Frontal cortex (tissue), 3 donors: ENCODE measurements at regions not wholly inside any gene's neighbourhood (a gene's known extent, or its start where the extent isn't known, plus 50 kb on each side); places are given as distances from the start of the nearest gene placed in this dataset.

Experiments
- DNase-seq, 2 donors: peaks; one replicate each; pipeline ENCODE4 v3.0.0; 2012; ENCODE audit warnings: low spot score in 2 of 2
- FAIRE-seq: peaks from 2 replicates; lab custom pipeline; 2012; peaks lifted over from hg19 to GRCh38; lab: Jason Lieb, UNC
- donor health status: control.
- donor health status: control.
- donor health status: control.

DNA sequence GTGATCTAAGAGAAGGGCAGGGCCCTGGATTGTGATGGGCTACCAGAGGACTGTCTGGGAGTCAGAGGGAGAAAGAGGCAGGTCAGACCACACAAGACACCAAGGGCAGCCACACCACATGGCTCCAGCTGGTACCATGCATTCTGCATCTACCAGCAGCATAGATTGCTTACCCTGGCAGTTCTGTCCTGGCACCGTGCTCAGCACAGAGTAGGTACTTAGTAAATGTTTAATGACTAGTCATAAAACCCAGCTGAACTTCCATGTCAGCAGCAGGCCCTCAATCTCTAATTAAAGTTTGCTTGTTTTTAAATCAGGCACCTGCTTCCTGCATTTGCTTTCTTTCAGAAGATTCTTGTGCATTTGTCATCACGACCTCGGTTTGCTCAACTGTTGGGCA is 77.3 kb upstream of the ATP2B2 start:
- DNase-seq (no peak), FAIRE-seq (no peak)

DNA sequence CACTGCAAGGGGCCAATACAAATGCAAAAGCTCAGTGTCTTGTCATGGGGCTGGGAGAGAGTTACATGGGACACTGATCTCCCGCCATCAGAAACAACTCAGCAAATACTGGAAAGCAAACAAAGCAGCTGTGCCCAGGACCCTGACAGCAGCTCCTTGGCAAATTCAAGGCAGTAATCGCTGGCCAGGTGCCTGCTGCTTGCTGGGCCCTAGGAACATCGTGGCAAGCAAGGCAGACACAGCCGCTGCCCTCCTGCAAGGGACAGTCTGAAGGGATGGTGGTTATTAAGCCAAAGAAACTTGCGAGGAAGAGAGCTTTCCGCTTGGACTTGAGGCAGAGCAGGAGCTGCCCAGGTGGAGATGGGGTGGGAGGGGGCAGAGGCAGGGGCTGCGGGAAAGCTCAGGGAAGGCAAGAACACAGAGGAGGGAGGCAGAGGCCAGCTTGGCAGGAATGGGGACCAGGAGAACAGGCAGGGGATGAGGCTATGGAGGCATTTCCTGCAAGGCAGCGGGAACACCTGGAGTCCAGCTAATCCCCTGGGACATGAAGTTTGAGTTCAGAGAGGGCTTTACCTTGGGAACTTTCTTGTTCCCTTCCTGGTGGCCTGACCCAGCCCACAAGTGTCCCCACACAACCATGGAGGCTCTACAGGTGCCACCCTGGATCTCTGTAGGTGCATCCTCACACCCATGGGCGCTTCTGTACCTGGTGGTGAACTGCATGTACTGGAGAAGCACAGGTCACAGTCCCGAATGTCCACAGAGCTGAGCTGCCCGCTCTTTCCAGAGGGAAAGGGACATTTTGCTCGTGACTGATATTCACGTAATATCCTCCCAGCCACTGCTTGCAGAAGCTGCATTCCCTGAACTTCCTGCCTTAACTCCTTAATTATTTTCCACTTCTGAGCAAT is 78.7 kb upstream of the ATP2B2 start:
- FAIRE-seq: no peak

DNA sequence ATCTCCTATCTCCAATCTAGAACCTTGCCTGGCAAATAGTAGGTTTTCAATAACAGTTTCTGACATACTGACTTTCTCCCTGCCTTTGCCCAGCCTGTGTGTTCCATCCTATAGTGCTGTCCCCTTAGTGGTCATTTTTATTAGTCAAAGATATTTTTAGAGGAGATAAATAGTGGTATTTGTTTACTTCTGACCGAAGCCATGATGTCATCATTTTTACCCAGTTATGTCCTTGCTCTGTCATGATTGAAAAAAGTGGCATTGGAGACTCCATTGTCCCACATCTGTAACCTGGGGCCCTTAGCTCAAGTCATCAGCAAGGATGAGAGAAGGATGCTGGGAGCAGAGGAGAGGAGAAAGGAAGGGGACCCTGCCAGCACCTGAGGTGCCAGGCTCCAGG is 80.6 kb upstream of the ATP2B2 start:
- FAIRE-seq (no peak), DNase-seq (no peak)

More for the DNA sequence above, 78.7 kb upstream of the ATP2B2 start:
- no peak for DNase-seq

DNA sequence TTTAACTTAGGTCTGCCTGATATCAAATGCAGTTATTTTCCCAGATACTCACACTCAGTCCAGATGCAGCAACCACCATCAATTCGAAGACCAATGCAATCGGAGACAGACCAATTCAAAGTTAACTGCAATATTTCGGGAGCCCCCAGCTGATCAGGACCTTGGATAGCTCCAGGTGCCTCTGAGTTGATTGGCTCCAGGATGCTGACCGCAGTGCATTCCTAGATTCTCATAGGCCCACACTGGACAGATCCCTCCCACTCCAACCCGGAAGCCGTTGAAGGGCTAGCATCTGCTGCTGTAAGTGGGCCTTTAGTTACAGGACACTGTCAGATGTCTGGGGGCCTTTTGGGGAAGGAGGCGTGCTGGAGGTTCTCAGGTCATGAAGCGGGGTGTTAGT is 89.5 kb upstream of the ATP2B2 start:
- DNase-seq (no peak), FAIRE-seq (no peak)

DNA sequence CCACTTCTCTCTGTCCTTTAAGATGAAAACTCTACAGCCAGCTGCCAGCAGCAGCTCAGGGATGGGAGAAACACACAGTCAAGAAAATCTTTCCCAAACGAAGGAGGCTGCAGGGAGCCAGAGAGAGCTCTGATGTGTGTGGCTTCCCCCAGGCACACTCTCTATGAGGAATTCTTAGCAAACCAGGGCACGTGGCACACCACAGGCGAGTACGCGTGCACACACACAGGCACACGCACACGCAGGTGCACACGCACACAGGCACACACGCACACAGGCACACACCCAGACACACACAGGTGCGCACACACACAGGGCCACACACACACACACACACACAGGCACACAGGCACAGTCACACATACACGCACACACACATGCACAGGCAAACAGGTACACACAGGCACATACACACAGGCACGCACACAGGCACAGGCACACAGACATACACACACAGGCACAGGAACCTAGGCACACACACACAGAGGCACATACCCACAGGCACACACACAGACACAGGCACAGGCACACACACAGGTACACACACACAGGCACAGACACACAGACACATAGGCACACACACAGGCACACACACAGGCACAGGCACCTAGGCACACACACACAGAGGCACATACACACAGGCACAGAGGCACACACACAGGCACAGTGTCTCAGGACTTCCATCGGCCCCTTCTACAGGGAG is 91.5 kb upstream of the ATP2B2 start:
- no peak for FAIRE-seq
- DNase-seq: no peak

DNA sequence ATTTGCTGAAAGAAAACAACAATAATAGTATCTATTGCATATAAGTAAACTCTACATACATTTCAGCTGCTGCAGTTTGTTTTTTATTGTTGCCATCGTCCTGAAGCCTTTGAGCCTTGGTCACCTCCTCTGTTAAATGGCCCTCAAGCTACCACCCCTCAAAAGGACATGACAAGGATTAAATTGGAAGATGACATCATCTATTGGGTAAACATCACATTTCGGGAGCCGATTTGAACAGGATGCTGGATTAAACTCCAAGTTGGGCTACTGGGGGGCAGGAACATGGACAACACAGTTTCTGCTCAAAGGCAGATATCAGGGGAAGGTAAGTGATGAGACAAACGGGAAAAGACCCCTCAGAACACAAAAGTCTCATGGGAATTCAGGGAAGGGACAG is 92.3 kb upstream of the ATP2B2 start:
- no peak for FAIRE-seq
- DNase-seq: no peak

DNA sequence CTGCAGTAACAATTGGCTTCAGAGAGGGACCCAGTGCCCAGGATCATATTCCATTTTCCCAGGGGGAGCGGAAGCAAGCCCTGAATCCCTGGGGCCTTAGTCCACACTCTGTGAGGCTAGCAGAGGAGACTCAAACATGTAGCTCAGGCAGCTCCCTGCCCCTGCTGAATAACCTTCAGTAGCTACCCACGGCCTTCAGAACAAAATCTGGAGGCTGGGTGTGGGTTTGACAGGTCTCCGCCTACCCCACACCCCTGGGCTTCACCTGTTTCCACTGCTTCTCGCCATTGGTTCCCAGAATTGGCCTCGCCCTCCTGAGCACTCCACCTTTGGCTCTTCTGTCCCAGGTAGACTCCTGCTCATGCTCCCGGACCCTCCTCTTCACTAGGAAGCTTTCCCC is 93.6 kb upstream of the ATP2B2 start:
- DNase-seq: no peak
- no peak for FAIRE-seq

DNA sequence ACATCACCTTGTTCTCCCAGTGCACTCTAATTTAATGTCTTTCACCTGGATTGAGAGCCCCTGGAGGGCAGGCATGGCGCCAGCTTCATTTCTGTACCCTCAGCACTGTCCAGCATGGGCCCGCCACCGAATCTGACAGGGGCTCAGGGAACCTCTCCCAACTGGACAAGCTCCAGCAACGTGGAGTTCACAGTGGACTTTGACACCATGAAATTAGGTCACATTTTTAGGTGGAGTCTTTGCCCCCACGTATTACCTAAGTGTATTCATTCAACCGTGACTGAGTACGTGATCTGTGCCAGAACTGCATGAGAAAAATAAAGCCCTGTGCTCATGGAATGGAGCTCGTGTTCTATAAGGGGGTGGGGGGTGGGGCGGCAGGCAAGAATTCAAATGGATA is 94.1 kb upstream of the ATP2B2 start:
- no peak for FAIRE-seq

DNA sequence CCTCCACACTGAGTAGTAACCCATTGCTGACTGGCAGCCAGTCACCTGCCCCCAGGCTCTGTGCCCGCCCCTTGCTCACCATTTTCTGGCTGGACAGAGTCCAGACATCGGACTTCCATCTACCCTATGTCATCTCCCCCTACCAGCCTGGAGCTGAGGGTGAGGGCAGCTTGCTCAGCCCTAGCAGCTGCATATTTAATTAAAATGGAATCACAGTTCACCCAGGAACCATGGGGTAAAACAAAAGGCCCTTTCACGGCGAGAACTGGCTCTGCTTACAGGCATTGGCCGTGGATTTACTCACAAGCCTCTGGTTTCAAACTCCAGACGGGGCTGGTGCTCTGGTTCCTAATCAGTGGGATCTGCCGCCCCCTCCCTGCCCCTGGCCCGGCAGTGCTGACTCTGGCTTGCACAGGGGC is 94.9 kb upstream of the ATP2B2 start:
- DNase-seq (peak in 1 of 2 donors; percentile 27), FAIRE-seq (no peak)

More for the DNA sequence above, 94.1 kb upstream of the ATP2B2 start:
- DNase-seq: no peak

DNA sequence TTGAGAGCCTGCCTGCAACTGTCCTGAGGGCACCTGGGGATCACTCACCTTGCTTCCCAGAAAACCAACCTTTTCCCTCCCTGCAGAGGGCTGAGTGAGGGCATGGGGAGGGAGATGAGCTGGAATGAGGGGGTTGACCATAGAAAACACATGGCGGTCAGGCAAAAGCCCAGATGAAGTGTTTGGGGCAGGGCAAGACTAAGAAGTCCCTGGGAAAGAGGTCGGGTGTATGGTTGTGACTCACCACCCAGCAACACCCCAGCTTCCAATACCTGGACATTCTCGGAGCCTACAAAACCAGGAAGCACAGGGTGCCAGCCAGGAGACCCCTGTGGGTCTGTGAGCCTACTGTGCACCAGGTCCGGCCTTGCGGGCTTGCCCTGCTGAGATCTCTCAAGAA is 95.3 kb upstream of the ATP2B2 start:
- FAIRE-seq (no peak), DNase-seq (no peak)

DNA sequence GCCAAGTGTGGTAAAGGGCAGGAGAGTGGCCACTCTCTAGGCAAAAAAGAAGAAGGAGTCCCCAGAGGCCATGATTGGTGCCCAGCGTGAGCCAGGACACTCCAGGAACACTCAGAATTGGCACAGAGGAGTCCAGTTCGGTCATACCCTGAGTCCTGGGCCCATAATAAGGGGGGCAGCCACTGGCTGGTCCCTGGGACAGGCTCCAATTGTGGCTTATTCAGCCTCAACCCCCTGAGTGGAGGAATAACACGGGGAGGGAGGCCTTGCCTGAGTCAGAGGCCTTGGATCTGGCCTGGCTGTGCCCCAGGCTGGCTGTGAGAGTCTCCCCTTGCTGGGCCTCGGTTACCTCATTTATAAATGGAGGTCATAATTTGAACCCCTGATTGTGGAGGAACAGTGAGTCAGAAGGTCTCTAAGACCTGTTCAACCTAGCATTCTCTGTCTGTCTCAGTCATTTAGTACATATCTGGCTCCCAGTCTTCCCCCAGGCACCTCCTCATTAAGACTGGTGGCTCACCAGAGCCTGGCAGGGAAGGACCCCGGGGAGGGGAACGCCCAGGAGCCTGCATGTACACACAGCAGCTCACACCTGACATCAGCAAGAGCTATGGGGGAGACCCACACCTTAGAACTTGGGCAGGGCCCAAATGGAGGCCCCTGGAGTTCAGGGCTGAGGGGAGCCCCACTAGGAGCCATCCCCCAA is 95.9 kb upstream of the ATP2B2 start:
- FAIRE-seq (no peak), DNase-seq (peak in 1 of 2 donors; percentile 29)

DNA sequence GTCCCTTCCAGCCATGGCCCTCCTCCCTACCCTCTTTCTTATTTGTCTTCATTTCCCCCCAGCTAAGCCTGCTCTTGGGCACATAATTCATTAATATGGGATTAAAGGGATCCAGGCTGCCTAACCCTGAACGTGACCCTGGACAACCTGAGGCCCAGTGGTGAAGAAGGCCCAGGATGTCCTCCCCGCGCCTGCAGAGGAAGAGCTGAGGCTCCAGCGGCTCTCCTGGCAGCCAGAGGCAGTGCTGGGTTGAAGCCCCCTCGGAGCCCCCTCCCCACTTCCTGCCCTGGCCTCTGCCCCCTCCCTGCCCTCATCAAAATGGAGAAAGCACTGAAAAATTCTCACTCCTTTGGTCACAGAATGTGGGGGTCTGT is 96.5 kb upstream of the ATP2B2 start:
- DNase-seq: no peak
- no peak for FAIRE-seq

DNA sequence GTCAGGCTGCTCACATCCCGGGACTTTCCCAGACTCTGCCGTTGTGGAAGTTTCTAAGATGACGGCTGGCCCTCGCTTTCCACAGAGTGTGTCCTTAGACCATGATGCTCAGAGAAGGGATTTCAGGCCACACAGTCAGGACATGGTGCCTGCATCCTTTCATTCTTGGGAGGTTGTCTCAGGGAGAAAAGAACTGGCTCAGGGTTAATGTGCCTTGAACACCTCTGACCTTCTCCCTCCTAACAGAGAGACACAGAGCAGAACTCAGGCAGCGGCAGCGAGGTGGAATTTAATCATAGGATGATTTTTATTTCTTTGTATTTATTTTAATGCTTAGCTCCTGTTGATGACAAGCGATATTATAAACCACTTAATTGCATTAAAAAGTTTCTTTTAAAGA is 96.9 kb upstream of the ATP2B2 start:
- DNase-seq (no peak), FAIRE-seq (no peak)

DNA sequence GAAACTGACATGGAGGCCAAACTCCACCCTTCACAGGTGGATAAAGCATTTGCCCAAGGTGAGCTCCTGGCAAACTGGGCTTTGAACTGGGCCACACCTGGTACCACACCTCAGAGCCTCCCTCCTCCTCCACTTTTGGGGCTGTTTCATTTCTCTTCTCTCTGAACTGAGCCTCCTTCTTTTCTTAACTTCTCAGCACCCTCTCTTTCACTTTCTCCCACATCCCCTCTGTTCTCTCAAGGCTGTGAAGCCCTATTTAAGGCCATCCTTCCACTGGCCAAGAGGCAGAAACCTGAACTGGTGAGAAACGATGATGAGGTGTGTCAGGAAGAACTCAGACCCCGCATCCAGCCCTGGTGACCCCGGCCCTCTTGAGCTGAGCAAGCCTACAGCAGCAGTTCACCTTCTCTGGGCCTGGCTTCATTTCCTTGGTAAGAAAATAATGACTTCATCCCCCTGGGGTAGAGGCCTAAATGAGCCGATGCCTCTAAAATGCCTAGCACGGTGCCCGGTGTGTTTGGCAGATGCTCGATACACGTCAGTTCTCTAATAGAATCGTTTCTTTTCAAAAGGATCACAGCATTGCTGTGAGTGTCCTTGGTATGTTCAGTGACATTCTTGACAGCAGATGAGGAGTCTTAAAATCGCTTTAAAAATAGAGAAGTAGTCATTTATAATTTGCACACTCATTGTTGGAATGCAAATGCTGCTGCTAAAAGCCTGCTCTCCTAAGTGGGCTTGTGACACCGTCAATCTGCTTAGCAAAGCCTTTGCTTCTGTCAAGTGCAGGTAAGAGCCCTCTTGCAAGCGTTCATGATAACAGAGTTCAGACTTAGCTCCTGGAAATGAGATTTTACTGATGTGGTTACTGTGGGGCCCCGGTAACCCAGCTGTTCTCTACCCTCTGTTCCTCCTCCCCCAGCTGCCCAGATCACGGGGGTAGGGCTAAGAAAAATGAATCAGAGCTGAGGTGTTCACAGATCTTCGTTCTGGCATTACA is 97.7 kb upstream of the ATP2B2 start:
- DNase-seq (no peak), FAIRE-seq (no peak)

DNA sequence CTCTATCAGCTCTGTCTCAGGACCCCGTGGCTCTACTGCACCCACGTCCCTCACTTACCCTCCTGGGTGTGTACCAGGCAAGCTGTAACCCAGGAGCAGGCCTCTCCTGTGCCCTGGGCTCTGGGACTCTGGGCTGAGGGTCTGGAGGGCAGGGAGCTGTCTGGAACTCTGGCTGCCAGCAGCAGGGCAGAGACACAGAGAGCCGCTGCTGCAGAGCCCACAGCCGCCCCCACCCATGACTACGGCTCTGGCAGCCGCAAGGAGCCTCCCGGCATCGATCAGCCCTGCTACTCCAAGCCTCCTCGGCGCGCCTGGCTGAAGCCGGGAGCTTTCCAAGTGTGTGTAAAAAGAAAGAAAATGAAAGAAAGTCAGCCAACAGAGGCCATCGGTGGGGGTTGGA is 103.7 kb upstream of the ATP2B2 start:
- FAIRE-seq (no peak), DNase-seq (no peak)

DNA sequence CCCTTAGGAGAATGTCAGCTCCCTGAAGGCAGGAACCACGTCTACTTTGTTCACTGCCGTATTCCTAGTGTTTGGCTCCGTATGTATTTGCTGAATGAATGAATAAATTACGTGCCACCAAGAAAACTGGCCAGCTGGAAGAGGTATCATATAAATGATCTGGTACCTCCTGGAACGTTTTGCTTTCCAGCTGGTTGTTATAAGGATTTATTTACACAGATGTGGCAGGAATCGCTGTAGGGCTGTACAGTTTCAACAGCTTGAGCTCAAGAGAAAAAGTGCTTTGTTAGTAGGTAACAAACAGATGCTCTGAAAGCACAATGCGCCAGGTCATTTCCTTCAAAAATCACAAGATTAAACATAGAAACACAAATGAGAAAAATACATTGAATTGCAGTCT is 108.8 kb upstream of the ATP2B2 start:
- DNase-seq: no peak

DNA sequence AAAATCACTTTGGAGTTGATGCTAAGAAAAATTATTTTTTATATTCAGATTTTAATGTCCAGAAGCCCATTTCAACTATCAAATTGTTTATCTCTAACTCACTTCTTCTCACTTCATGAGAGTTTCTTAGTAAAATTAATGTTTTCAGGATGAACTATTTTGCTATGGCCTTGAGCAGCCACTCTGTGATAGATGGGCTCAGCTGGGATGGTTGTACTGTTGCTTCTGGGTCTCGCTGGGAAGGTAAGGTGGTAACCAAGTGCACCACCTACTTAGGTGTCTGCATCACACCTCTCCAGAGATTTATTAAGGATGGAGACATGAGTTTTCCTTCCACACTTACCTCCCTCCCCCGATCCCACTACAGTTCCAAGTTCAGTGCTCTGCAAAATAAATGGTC is 110.3 kb upstream of the ATP2B2 start:
- FAIRE-seq (no peak), DNase-seq (no peak)

More for the DNA sequence above, 108.8 kb upstream of the ATP2B2 start:
- FAIRE-seq: no peak

DNA sequence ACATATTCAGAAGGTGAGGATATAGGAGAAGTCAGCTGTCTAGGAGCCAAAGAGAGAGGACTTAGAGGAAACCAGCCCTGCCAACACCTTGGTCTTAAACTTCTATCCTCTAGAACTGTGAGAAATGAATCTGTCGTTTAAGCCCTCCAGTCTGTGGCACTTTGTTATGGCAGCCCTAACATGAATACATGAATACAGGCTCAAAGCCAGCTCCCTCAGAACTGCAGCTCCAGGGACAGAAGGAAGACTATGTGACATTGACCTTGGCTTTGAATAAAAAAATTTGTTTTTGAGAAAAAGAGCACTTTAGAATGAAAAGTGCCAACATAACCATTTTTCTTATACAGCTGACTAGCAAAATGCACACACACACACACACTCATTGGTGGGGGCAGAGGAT is 110.9 kb upstream of the ATP2B2 start:
- FAIRE-seq (no peak), DNase-seq (no peak)

DNA sequence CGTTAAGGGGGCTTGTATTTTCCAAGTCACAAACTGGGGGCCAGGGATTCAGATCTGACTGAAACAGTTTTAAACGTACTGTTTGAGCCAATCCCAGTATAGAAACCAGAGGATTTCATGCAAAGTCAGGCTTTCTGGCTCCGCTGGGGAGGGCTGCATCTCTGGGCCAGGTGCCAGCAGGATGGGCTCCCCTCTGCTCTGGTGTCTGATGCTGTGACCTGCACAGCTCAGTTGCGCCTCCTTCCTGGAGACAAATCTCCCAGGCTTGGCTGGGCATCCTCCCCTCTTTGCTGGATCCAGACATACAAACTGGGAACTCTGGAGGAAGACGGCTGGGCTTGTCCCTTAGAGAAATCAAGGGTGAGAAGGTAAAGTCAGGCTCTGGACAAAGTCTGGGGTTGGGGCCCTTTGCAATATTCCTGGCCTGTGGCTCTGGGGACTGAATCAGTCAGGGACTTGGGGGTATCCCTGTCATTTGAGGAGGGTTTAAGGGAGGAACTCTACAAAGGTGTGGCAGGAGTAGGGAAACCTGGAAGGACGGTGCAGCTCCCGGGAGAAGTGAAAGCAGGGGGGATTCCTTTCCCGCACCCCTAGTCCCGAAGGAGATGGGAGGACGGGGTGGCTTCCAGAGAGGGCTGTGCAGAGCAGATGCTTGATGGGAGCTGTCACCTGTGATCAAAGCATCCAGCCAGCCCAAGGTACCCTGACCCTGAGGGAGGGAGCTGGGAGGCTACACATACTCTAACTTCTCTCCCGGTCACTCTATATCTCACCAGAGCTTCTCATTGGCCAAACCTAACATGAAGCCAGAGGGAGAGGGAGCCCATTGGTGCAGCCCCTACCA is 114.8 kb upstream of the ATP2B2 start:
- FAIRE-seq: no peak
- DNase-seq: no peak
